ENCODE measurements at regions not wholly inside any gene's neighbourhood (a gene's known extent, or its start where the extent isn't known, plus 50 kb on each side); places are given as distances from the start of the nearest gene placed in this dataset.

GRCh38 chr1:29414086-29414485 is 177.8 kb downstream of the PTPRU start:
- Histone ChIP-seq H3K9me2 (replicated peaks; ENCODE audit: control insufficient read depth, low read length) (no peaks in the 10 kb centered on the region), H3K79me2 (ENCODE audit: control insufficient read depth, low read length) (no peaks in the 10 kb centered on the region), H3K27ac (ENCODE audit: low read depth, low read length) (no peak overlapping the region), H3F3A (ENCODE audit: control insufficient read depth, insufficient read depth) (no peaks in the 10 kb centered on the region), H3K36me3 (ENCODE audit: control insufficient read depth, low read length) (no peaks in the 10 kb centered on the region), H3K9me3 (ENCODE audit: control insufficient read depth, insufficient read depth, low read length) (no peaks in the 10 kb centered on the region), H3K4me3 (ENCODE audit: low read length) (no peak overlapping the region), H3K4me2 (ENCODE audit: low read length) (no peak overlapping the region), H4K20me1 (ENCODE audit: control insufficient read depth, insufficient read depth, low read depth, low read length) (no peaks in the 10 kb centered on the region; the same call in 1 of the 2 replicates), H3K4me1 (ENCODE audit: control insufficient read depth, low read length) (no peaks in the 10 kb centered on the region), H3K27me3 (ENCODE audit: control insufficient read depth, low read length) (no peaks in the 10 kb centered on the region)
- no peak for TF ChIP-seq EZH2phosphoT487 (IDR thresholded peaks at IDR 0.05; ENCODE audit: borderline replicate concordance, low read length)
- TF ChIP-seq CTCF (IDR thresholded peaks at IDR 0.05; ENCODE audit: low read depth, low read length, poor library complexity, severe bottlenecking) = no peak

- H3F3A ChIP-seq (ENCODE audit: control insufficient read depth, insufficient read depth) = no peaks in the 10 kb centered on the region
- no peaks in the 10 kb centered on the region for H3K9me3 ChIP-seq (ENCODE audit: control insufficient read depth, insufficient read depth, low read length)
- no peak overlapping the region for H3K4me3 ChIP-seq (ENCODE audit: low read length)
- H3K4me2 ChIP-seq (ENCODE audit: low read length) = no peak overlapping the region
- no peak overlapping the region for H3K27ac ChIP-seq (ENCODE audit: low read depth, low read length)
- no peaks in the 10 kb centered on the region for H3K79me2 ChIP-seq (ENCODE audit: control insufficient read depth, low read length)
- H3K4me1 ChIP-seq (ENCODE audit: control insufficient read depth, low read length) = no peaks in the 10 kb centered on the region
- TF ChIP-seq EZH2phosphoT487 (IDR thresholded peaks at IDR 0.05; ENCODE audit: borderline replicate concordance, low read length) (no peak), CTCF (IDR thresholded peaks at IDR 0.05; ENCODE audit: low read depth, low read length, poor library complexity, severe bottlenecking) (no peak)
- no peaks in the 10 kb centered on the region for H3K36me3 ChIP-seq (ENCODE audit: control insufficient read depth, low read length)
- no peaks in the 10 kb centered on the region; the same call in 1 of the 2 replicates for H4K20me1 ChIP-seq (ENCODE audit: control insufficient read depth, insufficient read depth, low read depth, low read length)
- H3K27me3 ChIP-seq (ENCODE audit: control insufficient read depth, low read length) = no peaks in the 10 kb centered on the region
- H3K9me2 ChIP-seq (replicated peaks; ENCODE audit: control insufficient read depth, low read length) = no peaks in the 10 kb centered on the region
Measured at GRCh38 chr1:29413661-29414060, 177.3 kb downstream of the PTPRU start.

- no peaks in the 10 kb centered on the region; the same call in 1 of the 2 replicates for H4K20me1 ChIP-seq (ENCODE audit: control insufficient read depth, insufficient read depth, low read depth, low read length)
Measured at GRCh38 chr1:29412591-29412990, 176.3 kb downstream of the PTPRU start.

More at GRCh38 chr1:29412591-29412990, 176.3 kb downstream of the PTPRU start:
- H3K27ac ChIP-seq (ENCODE audit: low read depth, low read length) = no peak overlapping the region
- H3K79me2 ChIP-seq (ENCODE audit: control insufficient read depth, low read length) = no peaks in the 10 kb centered on the region
- no peak overlapping the region for H3K4me3 ChIP-seq (ENCODE audit: low read length)
- H3K9me3 ChIP-seq (ENCODE audit: control insufficient read depth, insufficient read depth, low read length) = no peaks in the 10 kb centered on the region
- no peaks in the 10 kb centered on the region for H3F3A ChIP-seq (ENCODE audit: control insufficient read depth, insufficient read depth)
- no peaks in the 10 kb centered on the region for H3K27me3 ChIP-seq (ENCODE audit: control insufficient read depth, low read length)
- H3K4me1 ChIP-seq (ENCODE audit: control insufficient read depth, low read length) = no peaks in the 10 kb centered on the region
- H3K9me2 ChIP-seq (replicated peaks; ENCODE audit: control insufficient read depth, low read length) = no peaks in the 10 kb centered on the region
- no peak for TF ChIP-seq CTCF (IDR thresholded peaks at IDR 0.05; ENCODE audit: low read depth, low read length, poor library complexity, severe bottlenecking)
- no peak for TF ChIP-seq EZH2phosphoT487 (IDR thresholded peaks at IDR 0.05; ENCODE audit: borderline replicate concordance, low read length)
- no peak overlapping the region for H3K4me2 ChIP-seq (ENCODE audit: low read length)
- no peaks in the 10 kb centered on the region for H3K36me3 ChIP-seq (ENCODE audit: control insufficient read depth, low read length)
